Effector memory CD8-positive, alpha-beta T cell (primary cell): ENCODE measurements at regions not wholly inside any gene's neighbourhood (a gene's known extent, or its start where the extent isn't known, plus 50 kb on each side); places are given as distances from the start of the nearest gene placed in this dataset.

Source experiments
- ATAC-seq: fragments of 150-1000 bp; cut with Tn5 transposase; replicated peaks from 2 replicates; pipeline ENCODE4 v1.10.0; 2021; ENCODE audit warnings: mild to moderate bottlenecking, moderate library complexity
- DNase-seq, 3 experiments: peaks; one replicate each; pipeline ENCODE4 v3.0.0; 2021
- H3K27ac Mint-ChIP-seq, 2 donors: one replicate each; pipeline ENCODE4 v1.8.0; 2022; ENCODE audit warnings: mild to moderate bottlenecking in 2 of 2, mixed read lengths in 2 of 2, moderate library complexity in 2 of 2
- H3K27me3 Mint-ChIP-seq, 2 donors: one replicate each; pipeline ENCODE4 v1.8.0; 2022; ENCODE audit warnings: mixed read lengths in 2 of 2
- H3K36me3 Mint-ChIP-seq: one replicate; pipeline ENCODE4 v1.8.0; 2022; ENCODE audit warnings: mild to moderate bottlenecking, moderate library complexity, mixed read lengths; ENCODE audit not compliant: insufficient read depth
- H3K4me1 Mint-ChIP-seq, 2 donors: one replicate each; pipeline ENCODE4 v1.8.0; 2022; ENCODE audit warnings: low read depth in 2 of 2, mixed read lengths in 2 of 2
- H3K4me3 Mint-ChIP-seq, 2 donors: one replicate each; pipeline ENCODE4 v1.8.0; 2022; ENCODE audit warnings: mild to moderate bottlenecking in 2 of 2, mixed read lengths in 2 of 2, moderate library complexity in 2 of 2
- H3K9me3 Mint-ChIP-seq, 2 donors: one replicate each; pipeline ENCODE4 v1.8.0; 2022; ENCODE audit warnings: mixed read lengths in 2 of 2

- H3K4me1 Mint-ChIP-seq, result no peaks in the 10 kb centered on the region
- no peak for DNase-seq
- ATAC-seq, result no peak
- H3K27ac Mint-ChIP-seq, result no peak overlapping the region
- H3K27me3 Mint-ChIP-seq, result peaks cover 53 to 56% of the 10 kb centered on the region in 2 donors
- H3K4me3 Mint-ChIP-seq, result no peak overlapping the region
- no peaks in the 10 kb centered on the region for H3K36me3 Mint-ChIP-seq
- no peaks in the 10 kb centered on the region for H3K9me3 Mint-ChIP-seq
Observed at GRCh38 chr11:71060391-71060791, 192.0 kb downstream of the SHANK2 start.

GRCh38 chr11:71059662-71060061, 192.7 kb downstream of the SHANK2 start:
- DNase-seq (no peak), ATAC-seq (no peak)
- Mint-ChIP-seq H3K4me3 (no peak overlapping the region), H3K27me3 (peaks cover 46 to 49% of the 10 kb centered on the region in 2 donors), H3K9me3 (no peaks in the 10 kb centered on the region), H3K27ac (no peak overlapping the region), H3K4me1 (no peaks in the 10 kb centered on the region), H3K36me3 (no peaks in the 10 kb centered on the region)

DNA sequence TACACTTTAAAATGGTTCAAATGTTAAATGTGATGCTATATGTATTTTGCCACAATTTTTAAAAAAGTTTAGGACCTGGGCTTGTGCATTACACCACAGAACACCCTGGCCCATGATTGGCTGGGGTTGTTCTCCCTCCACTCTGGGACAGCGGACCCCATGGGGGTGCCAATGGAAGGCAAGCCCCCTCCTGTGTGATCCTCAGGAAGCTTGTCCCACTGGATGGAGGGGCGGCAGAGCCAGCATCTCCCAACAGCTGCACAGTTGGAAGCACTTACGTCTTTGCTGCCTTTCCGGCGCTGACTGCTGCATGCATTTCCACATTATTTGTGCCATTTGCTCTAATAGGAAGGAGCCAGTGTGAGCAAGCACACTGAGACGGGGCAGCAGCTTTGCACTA, 196.5 kb downstream of the SHANK2 start:
- no peaks in the 10 kb centered on the region for H3K9me3 Mint-ChIP-seq

More for the DNA sequence above, 196.5 kb downstream of the SHANK2 start:
- Mint-ChIP-seq H3K27me3 (peaks cover 17 to 18% of the 10 kb centered on the region in 2 donors), H3K4me1 (no peaks in the 10 kb centered on the region), H3K27ac (no peak overlapping the region), H3K36me3 (no peaks in the 10 kb centered on the region), H3K4me3 (no peak overlapping the region)
- ATAC-seq (no peak), DNase-seq (no peak)
